ENCODE measurements at regions not wholly inside any gene's neighbourhood (a gene's known extent, or its start where the extent isn't known, plus 50 kb on each side); places are given as distances from the start of the nearest gene placed in this dataset.
"Not testable (repeated sequence)": the region's sequence is repeated elsewhere in the genome, so short reads cannot be mapped to it uniquely, and the experiment has no call there.

- no peak for DNase-seq
Observed at GRCh38 chrX:15114743-15115566, 154.9 kb downstream of the ASB9 start.

GRCh38 chrX:15107367-15107988, 162.4 kb downstream of the ASB9 start:
- peak in 1 of 2 experiments; percentile 13 for DNase-seq

GRCh38 chrX:15098505-15098904, 171.4 kb downstream of the ASB9 start:
- no peak for DNase-seq

- DNase-seq: no peak
Observed at GRCh38 chrX:15087747-15088146, 182.1 kb downstream of the ASB9 start.

GRCh38 chrX:15073313-15073712, 196.6 kb downstream of the ASB9 start:
- DNase-seq: no peak

GRCh38 chrX:15072880-15073279, 197.0 kb downstream of the ASB9 start:
- no peak for DNase-seq

GRCh38 chrX:15072259-15072658, 197.6 kb downstream of the ASB9 start:
- no peak for DNase-seq

- no peak for DNase-seq
Observed at GRCh38 chrX:15059474-15059873, 186.3 kb downstream of the MOSPD2 start.

GRCh38 chrX:15056044-15056443, 182.8 kb downstream of the MOSPD2 start:
- DNase-seq: no peak

GRCh38 chrX:15055146-15055930, 182.1 kb downstream of the MOSPD2 start:
- DNase-seq: no peak

GRCh38 chrX:15050395-15050794, 177.2 kb downstream of the MOSPD2 start:
- DNase-seq: no peak

GRCh38 chrX:15043538-15043937, 170.3 kb downstream of the MOSPD2 start:
- DNase-seq: no peak

GRCh38 chrX:15033917-15034316, 160.7 kb downstream of the MOSPD2 start:
- no peak for DNase-seq

GRCh38 chrX:15017491-15017890, 144.3 kb downstream of the MOSPD2 start:
- no peak for DNase-seq

- DNase-seq: no peak
Observed at GRCh38 chrX:15016051-15016450, 142.8 kb downstream of the MOSPD2 start.

- no peak for DNase-seq
Observed at GRCh38 chrX:15014281-15014680, 141.1 kb downstream of the MOSPD2 start.

GRCh38 chrX:15013461-15013860, 140.2 kb downstream of the MOSPD2 start:
- no peak for DNase-seq

GRCh38 chrX:14997271-14997670, 124.0 kb downstream of the MOSPD2 start:
- peak in 1 of 2 experiments; percentile 1 for DNase-seq

- not testable (repeated sequence) for DNase-seq
Observed at GRCh38 chrX:14984425-14984824, 111.2 kb downstream of the MOSPD2 start.

Measured in NCI-H524 (cell line).